Prostate gland (tissue), 2 donors: ENCODE measurements at regions not wholly inside any gene's neighbourhood (a gene's known extent, or its start where the extent isn't known, plus 50 kb on each side); places are given as distances from the start of the nearest gene placed in this dataset.

ENCODE experiments used
- POLR2A ChIP-seq: fragments of 450-650 bp; IDR thresholded peaks from one replicate; pipeline ENCODE4 v1.6.1; 2016; ENCODE audit warnings: antibody characterized with exemption, mild to moderate bottlenecking
- POLR2AphosphoS5 ChIP-seq: sonication (generic); formaldehyde crosslinking; IDR thresholded peaks from one replicate; pipeline ENCODE4 v1.6.1; 2017; ENCODE audit warnings: antibody characterized with exemption
- TF ChIP-seq, protein P1 (sequence below), 4 experiments: fragments of 200-600 bp in 2 of 4; fragments of 450-650 bp in 2 of 4; sonication (generic) in 2 of 4; IDR thresholded peaks; 1 replicate in 3 of 4; 2 replicates in 1 of 4; pipeline ENCODE4 v1.5.1; 2016 to 2019; ENCODE audit warnings: antibody characterized with exemption in 4 of 4, mild to moderate bottlenecking in 2 of 4, moderate library complexity in 2 of 4

GRCh38 chr9:79465156-79465555 is 106.6 kb upstream of the TLE4 start:
- TF ChIP-seq, protein P1, sequence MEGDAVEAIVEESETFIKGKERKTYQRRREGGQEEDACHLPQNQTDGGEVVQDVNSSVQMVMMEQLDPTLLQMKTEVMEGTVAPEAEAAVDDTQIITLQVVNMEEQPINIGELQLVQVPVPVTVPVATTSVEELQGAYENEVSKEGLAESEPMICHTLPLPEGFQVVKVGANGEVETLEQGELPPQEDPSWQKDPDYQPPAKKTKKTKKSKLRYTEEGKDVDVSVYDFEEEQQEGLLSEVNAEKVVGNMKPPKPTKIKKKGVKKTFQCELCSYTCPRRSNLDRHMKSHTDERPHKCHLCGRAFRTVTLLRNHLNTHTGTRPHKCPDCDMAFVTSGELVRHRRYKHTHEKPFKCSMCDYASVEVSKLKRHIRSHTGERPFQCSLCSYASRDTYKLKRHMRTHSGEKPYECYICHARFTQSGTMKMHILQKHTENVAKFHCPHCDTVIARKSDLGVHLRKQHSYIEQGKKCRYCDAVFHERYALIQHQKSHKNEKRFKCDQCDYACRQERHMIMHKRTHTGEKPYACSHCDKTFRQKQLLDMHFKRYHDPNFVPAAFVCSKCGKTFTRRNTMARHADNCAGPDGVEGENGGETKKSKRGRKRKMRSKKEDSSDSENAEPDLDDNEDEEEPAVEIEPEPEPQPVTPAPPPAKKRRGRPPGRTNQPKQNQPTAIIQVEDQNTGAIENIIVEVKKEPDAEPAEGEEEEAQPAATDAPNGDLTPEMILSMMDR (IDR thresholded peaks at IDR 0.05), result no peak
- no peak for TF ChIP-seq POLR2A
- TF ChIP-seq POLR2AphosphoS5, result no peak
